Body of pancreas (tissue), 4 donors: ENCODE measurements at regions not wholly inside any gene's neighbourhood (a gene's known extent, or its start where the extent isn't known, plus 50 kb on each side); places are given as distances from the start of the nearest gene placed in this dataset.

ENCODE experiments used
- ATAC-seq: fragments of 150-250 bp; one replicate; pipeline ENCODE4 v1.9.1; 2016
- DNase-seq, 4 donors: peaks; one replicate each; pipeline ENCODE4 v3.0.0-alpha.2; 2019
- H3K27ac ChIP-seq, 4 donors: fragments of 200-600 bp; sonication (generic); 1 replicate in 3 of 4; 2 replicates in 1 of 4; pipeline versions ENCODE4 v1.5.1 to v1.6.1; 2016 to 2019; ENCODE audit warnings: mild to moderate bottlenecking in 1 of 4, mixed read lengths in 1 of 4, moderate library complexity in 1 of 4
- H3K27me3 ChIP-seq, 2 donors: fragments of 200-600 bp; sonication (generic); one replicate each; pipeline ENCODE4 v1.6.0; 2016; ENCODE audit warnings: mild to moderate bottlenecking in 1 of 2
- H3K36me3 ChIP-seq, 2 donors: fragments of 200-600 bp; sonication (generic); replicated peaks in 1 of 2; 2 replicates each; pipeline ENCODE4 v1.5.1; 2016; ENCODE audit warnings: low read depth in 2 of 2; ENCODE audit not compliant: insufficient read depth in 1 of 2
- H3K4me1 ChIP-seq: fragments of 200-600 bp; sonication (generic); one replicate; pipeline ENCODE4 v1.6.0; 2016
- H3K4me3 ChIP-seq, 2 donors: fragments of 200-600 bp; sonication (generic); 1 replicate in 1 of 2; 2 replicates in 1 of 2; pipeline ENCODE4 v1.5.1; 2016 to 2019
- H3K9me3 ChIP-seq, 3 donors: fragments of 200-600 bp; sonication (generic); 1 replicate in 2 of 3; 2 replicates in 1 of 3; pipeline ENCODE4 v1.5.1; 2016
- CTCF ChIP-seq, 7 experiments: fragments of 450-650 bp in 4 of 7; fragments of 200-600 bp in 3 of 7; sonication (generic) in 3 of 7; IDR thresholded peaks; one replicate each; pipeline ENCODE4 v1.5.1; 2016 to 2019; ENCODE audit warnings: antibody characterized with exemption in 7 of 7
- POLR2A ChIP-seq, 3 donors: fragments of 450-650 bp; IDR thresholded peaks; one replicate each; pipeline ENCODE4 v1.6.1; 2016; ENCODE audit warnings: antibody characterized with exemption in 3 of 3, mild to moderate bottlenecking in 2 of 3
- WGBS, 2 donors: methylation state at CpG; one replicate each; pipeline ENCODE4 v1.1.5; 2017; 5-methylcytosine and 5-hydroxymethylcytosine counted together
- intact Hi-C: fragments of 100-400 bp; cut with DNase I; formaldehyde crosslinking; loops from one replicate; pipeline ENCODE4 v1.15.1; 2023

DNA sequence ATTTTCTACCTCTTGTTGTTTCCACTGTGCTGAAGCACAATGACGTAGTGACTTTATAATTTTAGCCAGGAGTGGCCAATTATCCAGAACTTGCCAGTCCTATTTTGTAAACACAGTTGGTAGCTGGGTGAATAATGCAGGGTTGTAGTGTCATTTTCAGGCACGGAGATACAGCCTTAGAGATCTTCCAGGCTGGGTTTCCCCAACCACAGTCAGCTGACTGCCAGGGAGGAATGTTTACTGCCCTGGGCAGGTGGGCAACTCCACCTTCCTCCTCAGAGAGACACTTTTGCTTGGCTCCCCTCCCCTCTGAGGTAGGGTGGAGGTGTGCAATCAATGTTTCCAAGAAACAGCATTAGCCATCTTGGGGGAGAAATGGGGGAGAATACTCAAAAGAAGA, 228.1 kb upstream of the NR4A3 start:
- ATAC-seq (no peak), DNase-seq (no peak)
- no peak overlapping the region for H3K27ac ChIP-seq
- H3K9me3 ChIP-seq, result no peaks in the 10 kb centered on the region
- H3K4me1 ChIP-seq, result no peaks in the 10 kb centered on the region
- no peak overlapping the region for H3K4me3 ChIP-seq
- WGBS, 2 donors, result 67 to 73% methylated on average over 2 of the region's 2 CpGs
- TF ChIP-seq POLR2A (IDR thresholded peaks at IDR 0.05) (no peak), CTCF (IDR thresholded peaks at IDR 0.05) (no peak)
- H3K36me3 ChIP-seq, result no peaks in the 10 kb centered on the region
- H3K27me3 ChIP-seq, result no peaks in the 10 kb centered on the region
- intact Hi-C loops, result no loop called here

DNA sequence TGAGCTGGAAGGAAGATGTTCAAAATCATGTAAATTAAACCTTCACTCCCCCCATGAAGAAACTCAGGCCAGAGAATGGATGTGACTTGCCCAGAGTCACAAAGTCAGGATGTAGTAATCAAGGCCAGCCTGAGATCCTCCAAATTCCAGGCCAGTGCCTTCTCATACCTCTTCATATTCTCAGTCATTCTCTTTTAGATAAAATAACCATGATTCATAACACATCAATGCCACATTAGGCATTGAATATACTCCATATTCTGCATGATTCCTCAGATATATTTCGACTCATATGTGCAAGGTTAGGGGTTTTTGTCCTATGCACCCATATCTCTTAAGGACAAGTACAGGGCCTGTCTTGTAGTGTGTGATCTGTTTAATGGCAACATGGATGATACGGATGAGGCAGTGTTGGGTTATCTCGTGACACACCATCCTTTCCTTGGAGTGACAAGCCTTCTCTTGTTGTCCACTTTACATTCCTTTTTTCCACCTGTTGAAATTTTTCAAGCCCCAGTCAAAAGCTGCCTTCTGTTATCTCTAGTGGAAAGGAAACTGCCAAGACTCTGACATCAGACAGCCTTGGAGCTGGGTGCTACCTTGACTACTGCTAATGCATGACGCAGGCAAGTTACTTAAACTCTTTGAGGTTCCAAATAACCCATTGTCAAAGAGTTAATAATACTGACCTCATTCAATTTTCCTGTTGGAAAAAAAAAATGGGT, 227.5 kb upstream of the NR4A3 start:
- no peak overlapping the region for H3K27ac ChIP-seq
- no peaks in the 10 kb centered on the region for H3K9me3 ChIP-seq
- intact Hi-C loops, result no loop called here
- TF ChIP-seq POLR2A (IDR thresholded peaks at IDR 0.05) (no peak), CTCF (IDR thresholded peaks at IDR 0.05) (no peak)
- DNase-seq, result no peak
- H3K36me3 ChIP-seq, result no peaks in the 10 kb centered on the region
- no peak for ATAC-seq
- H3K4me3 ChIP-seq, result no peak overlapping the region
- 69 to 75% methylated on average over 4 of the region's 4 CpGs for WGBS, 2 donors
- H3K4me1 ChIP-seq, result no peaks in the 10 kb centered on the region
- H3K27me3 ChIP-seq, result no peaks in the 10 kb centered on the region

- no peak for ATAC-seq
- Histone ChIP-seq H3K36me3 (no peaks in the 10 kb centered on the region), H3K27ac (no peak overlapping the region), H3K9me3 (no peaks in the 10 kb centered on the region), H3K4me3 (no peak overlapping the region), H3K27me3 (no peaks in the 10 kb centered on the region), H3K4me1 (no peaks in the 10 kb centered on the region)
- intact Hi-C loops, result no loop called here
- DNase-seq, result peak in 1 of 4 donors; percentile 42
- 60 to 82% methylated on average over 5 of the region's 5 CpGs for whole genome bisulfite sequencing, 2 donors
- no peak for TF ChIP-seq CTCF (IDR thresholded peaks at IDR 0.05)
- no peak for TF ChIP-seq POLR2A (IDR thresholded peaks at IDR 0.05)
Observed at GRCh38 chr9:99595796-99596195, 225.9 kb upstream of the NR4A3 start.

DNA sequence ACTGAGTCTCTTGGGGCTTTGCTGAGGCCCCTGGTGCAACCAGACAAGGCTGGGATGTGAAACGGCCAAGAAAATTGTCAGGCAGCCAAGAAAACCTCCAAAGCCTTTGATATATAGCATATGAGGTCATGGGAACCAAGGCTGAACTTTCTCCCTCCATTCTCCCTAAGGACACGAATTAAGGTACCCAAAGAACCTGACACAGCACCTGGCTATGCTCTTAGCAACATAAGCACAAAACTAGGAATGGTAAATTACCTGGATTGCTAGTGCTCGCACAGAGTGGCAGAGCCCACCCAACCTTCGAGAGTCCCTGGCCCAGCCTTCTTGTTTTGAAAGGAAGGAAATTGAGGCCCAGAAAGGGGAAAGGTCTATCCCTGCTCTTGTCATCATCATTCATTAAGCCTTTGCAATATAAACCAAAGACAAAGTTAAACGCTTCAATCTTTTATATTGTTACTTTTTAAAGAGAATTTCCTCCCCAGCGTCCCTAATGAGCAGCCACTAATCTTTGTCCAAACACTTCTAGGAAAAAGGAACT, 220.0 kb upstream of the NR4A3 start:
- Histone ChIP-seq H3K9me3 (no peaks in the 10 kb centered on the region), H3K27ac (no peak overlapping the region), H3K4me3 (no peak overlapping the region), H3K27me3 (no peaks in the 10 kb centered on the region), H3K36me3 (no peaks in the 10 kb centered on the region), H3K4me1 (no peaks in the 10 kb centered on the region)
- TF ChIP-seq CTCF (IDR thresholded peaks at IDR 0.05) (no peak), POLR2A (IDR thresholded peaks at IDR 0.05) (no peak)
- ATAC-seq (no peak), DNase-seq (peak in 3 of 4 donors; percentile 27 to 43 (median 38))
- intact Hi-C loops, result no loop called here
- 33 to 47% methylated on average over 6 of the region's 6 CpGs for WGBS, 2 donors

GRCh38 chr9:99602854-99603253, 218.8 kb upstream of the NR4A3 start:
- H3K27me3 ChIP-seq, result no peaks in the 10 kb centered on the region
- no peak overlapping the region for H3K4me3 ChIP-seq
- no peak overlapping the region for H3K27ac ChIP-seq
- H3K4me1 ChIP-seq, result peaks cover 4% of the 10 kb centered on the region
- no peaks in the 10 kb centered on the region for H3K36me3 ChIP-seq
- ATAC-seq, result no peak
- intact Hi-C loops, result no loop called here
- DNase-seq, result no peak
- no peaks in the 10 kb centered on the region for H3K9me3 ChIP-seq
- no peak for TF ChIP-seq CTCF (IDR thresholded peaks at IDR 0.05)
- TF ChIP-seq POLR2A (IDR thresholded peaks at IDR 0.05), result no peak
